Activated B cell treated with CpG ODN at 0.5 μM for 24 hours (primary cell): ENCODE measurements at regions not wholly inside any gene's neighbourhood (a gene's known extent, or its start where the extent isn't known, plus 50 kb on each side); places are given as distances from the start of the nearest gene placed in this dataset.

ENCODE experiments used
- ATAC-seq: fragments of 200-7000 bp; cut with Tn5 transposase; one replicate; pipeline ENCODE4 v1.10.0; 2021; ENCODE audit warnings: low read depth, mild to moderate bottlenecking, moderate library complexity
- CTCF ChIA-PET: fragments of 350-600 bp; sonication (Branson Sonifier 250); formaldehyde crosslinking; loops from one replicate; lab custom pipeline; 2021; ENCODE audit warnings: antibody characterized with exemption; lab: Charles Lee
- POLR2A ChIA-PET: fragments of 350-600 bp; sonication (Branson Sonifier 250); formaldehyde crosslinking; loops from one replicate; lab custom pipeline; 2021; ENCODE audit warnings: antibody characterized with exemption; lab: Charles Lee
- DNase-seq: peaks from one replicate; pipeline ENCODE4 v3.0.0; 2022
- H3K27ac Mint-ChIP-seq: one replicate; pipeline ENCODE4 v1.8.0; 2020; ENCODE audit warnings: mixed read lengths
- H3K27me3 Mint-ChIP-seq: one replicate; pipeline ENCODE4 v1.8.0; 2021; ENCODE audit warnings: mixed read lengths
- H3K36me3 Mint-ChIP-seq: one replicate; pipeline ENCODE4 v1.8.0; 2021; ENCODE audit warnings: low read depth, mixed read lengths
- H3K4me1 Mint-ChIP-seq: one replicate; pipeline ENCODE4 v1.8.0; 2021; ENCODE audit warnings: mixed read lengths
- H3K4me3 Mint-ChIP-seq: one replicate; pipeline ENCODE4 v1.8.0; 2020; ENCODE audit warnings: mild to moderate bottlenecking, mixed read lengths
- H3K9me3 Mint-ChIP-seq: one replicate; pipeline ENCODE4 v1.8.0; 2020; ENCODE audit warnings: mixed read lengths
- intact Hi-C: fragments of 100-400 bp; cut with micrococcal nuclease; formaldehyde crosslinking; loops from one replicate; pipeline ENCODE4 v1.15.1; 2024
- TF ChIP-seq, protein P1 (sequence below): fragments of 200-600 bp; IDR thresholded peaks from one replicate; pipeline ENCODE4 v1.8.0; 2022; ENCODE audit warnings: antibody characterized with exemption, mild to moderate bottlenecking

DNA sequence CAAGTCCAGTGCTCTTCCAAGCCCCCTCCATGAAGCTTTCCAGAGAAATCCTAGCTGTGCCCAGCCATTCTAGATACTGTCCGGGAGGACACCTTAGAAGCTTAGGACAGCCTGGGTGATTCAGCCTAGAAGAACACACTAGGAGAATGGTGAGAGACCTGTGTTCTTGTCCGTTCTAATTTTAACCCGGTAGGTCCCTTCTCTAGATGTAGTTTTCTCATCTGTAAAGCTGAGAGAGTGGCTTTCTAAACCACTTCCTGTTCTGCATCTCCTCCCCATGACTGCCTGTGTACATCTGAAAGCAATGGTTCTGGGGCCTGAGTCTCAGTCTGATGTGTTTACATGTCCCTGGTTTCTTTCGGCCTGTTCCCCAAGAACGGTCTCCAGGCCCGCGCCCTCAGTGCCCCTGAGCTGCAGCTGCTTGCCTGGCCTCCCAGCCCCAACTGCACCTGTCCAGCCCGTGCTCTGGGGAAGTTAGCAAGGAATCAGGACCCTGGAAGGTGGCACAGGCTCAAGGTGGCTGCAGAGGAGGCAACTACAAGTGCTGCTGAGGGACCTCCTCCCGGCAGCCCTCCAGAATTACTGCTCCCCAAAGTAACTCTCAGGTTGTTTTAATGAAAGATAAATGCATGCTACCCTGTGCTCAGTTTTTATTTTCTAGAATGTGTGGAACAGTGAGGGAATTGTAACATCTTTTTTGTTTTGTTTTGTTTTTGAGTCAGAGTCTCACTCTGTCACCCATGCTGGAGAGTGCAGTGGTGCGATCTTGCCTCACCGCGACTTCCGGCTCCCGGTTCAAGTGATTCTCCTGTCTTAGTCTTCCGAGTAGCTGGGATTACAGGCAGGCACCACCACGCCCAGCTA, 105.9 kb downstream of the LBH start:
- H3K4me1 Mint-ChIP-seq = peaks cover 95% of the 10 kb centered on the region
- H3K27me3 Mint-ChIP-seq = no peaks in the 10 kb centered on the region
- H3K27ac Mint-ChIP-seq = peak overlapping the region; percentile 98
- ChIA-PET POLR2A (interaction anchor here (0.5 to 7.6 kb wide), 27 partner anchors 11 to 223 kb away, joined by 3 to 147 read pairs (median 5); partner anchors contain the start of genes LBH, LCLAT1 and YPEL5), CTCF (interaction anchor here (0.7 to 4.6 kb wide), 11 partner anchors 11 to 369 kb away, joined by 3 to 51 read pairs (median 3); partner anchors contain the start of gene LBH)
- DNase-seq = peak; percentile 49
- intact Hi-C loops = loop anchor here (1.0 to 2.0 kb wide), 11 partner anchors 34 to 346 kb away; partner anchors contain the start of gene LCLAT1
- peak overlapping the region; percentile 76 for H3K4me3 Mint-ChIP-seq
- peak; percentile 85 for ATAC-seq
- peaks cover 8% of the 10 kb centered on the region for H3K36me3 Mint-ChIP-seq
- H3K9me3 Mint-ChIP-seq = peaks cover 6% of the 10 kb centered on the region
- TF ChIP-seq, protein P1, sequence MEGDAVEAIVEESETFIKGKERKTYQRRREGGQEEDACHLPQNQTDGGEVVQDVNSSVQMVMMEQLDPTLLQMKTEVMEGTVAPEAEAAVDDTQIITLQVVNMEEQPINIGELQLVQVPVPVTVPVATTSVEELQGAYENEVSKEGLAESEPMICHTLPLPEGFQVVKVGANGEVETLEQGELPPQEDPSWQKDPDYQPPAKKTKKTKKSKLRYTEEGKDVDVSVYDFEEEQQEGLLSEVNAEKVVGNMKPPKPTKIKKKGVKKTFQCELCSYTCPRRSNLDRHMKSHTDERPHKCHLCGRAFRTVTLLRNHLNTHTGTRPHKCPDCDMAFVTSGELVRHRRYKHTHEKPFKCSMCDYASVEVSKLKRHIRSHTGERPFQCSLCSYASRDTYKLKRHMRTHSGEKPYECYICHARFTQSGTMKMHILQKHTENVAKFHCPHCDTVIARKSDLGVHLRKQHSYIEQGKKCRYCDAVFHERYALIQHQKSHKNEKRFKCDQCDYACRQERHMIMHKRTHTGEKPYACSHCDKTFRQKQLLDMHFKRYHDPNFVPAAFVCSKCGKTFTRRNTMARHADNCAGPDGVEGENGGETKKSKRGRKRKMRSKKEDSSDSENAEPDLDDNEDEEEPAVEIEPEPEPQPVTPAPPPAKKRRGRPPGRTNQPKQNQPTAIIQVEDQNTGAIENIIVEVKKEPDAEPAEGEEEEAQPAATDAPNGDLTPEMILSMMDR = no peak

DNA sequence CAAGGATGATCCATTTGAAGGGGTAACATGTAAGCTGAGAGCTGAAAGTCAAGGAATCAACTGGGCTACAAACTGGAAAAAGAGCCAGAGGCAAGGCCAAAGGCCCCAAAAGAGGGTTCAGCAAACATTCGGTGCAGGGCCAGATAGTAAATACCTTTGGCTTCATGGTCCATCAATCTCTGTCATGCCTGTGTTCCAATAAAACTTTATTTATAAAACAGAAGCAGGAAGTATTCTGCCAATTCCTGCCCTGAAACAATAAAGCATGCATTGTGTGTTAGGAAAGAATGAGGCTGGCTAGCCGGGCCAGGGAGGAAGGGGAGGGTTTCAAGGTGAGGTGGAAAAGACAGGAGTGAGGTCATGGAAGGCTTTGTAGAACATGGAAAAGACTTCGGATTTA, 107.1 kb downstream of the LBH start:
- ChIA-PET POLR2A (interaction anchor here (0.6 to 7.6 kb wide), 3 partner anchors 34 to 105 kb away, joined by 4 to 147 read pairs (median 9); partner anchors contain the start of gene LBH), CTCF (no interaction called here)
- no peak for ATAC-seq
- Mint-ChIP-seq H3K4me3 (peak overlapping the region; percentile 24), H3K27me3 (no peaks in the 10 kb centered on the region), H3K9me3 (peaks cover 11% of the 10 kb centered on the region), H3K27ac (peak overlapping the region; percentile 98), H3K4me1 (peaks cover 84% of the 10 kb centered on the region), H3K36me3 (peaks cover 11% of the 10 kb centered on the region)
- intact Hi-C loops = no loop called here
- no peak for DNase-seq
- TF ChIP-seq, protein P1 = no peak

DNA sequence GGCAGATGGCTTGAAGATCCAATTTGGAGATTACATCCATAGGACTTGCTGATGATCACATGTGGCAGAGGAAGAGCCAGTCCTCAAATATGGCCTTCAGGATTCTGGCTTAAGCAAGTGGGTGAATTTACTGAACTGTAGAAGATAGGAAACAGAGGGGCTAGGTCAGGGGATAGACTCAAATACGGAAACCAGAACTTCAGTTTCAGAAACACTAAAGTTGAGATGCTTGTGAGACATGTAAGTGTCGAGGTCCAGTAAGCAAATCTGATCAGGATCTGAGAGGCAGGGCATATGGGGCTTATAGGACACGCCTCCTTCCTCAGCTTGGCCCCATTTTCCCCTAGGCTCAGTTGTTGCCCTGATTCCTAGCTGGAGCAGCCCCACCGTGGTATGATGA, 107.7 kb downstream of the LBH start:
- ATAC-seq (peak; percentile 18), DNase-seq (no peak)
- ChIA-PET POLR2A (interaction anchor here (0.6 to 7.6 kb wide), 5 partner anchors 15 to 105 kb away, joined by 3 to 147 read pairs (median 4); partner anchors contain the start of gene LBH), CTCF (no interaction called here)
- TF ChIP-seq, protein P1 = no peak
- Mint-ChIP-seq H3K4me3 (peak overlapping the region; percentile 20), H3K9me3 (peaks cover 11% of the 10 kb centered on the region), H3K27me3 (no peaks in the 10 kb centered on the region), H3K36me3 (peaks cover 11% of the 10 kb centered on the region), H3K27ac (peak overlapping the region; percentile 98), H3K4me1 (peaks cover 79% of the 10 kb centered on the region)
- intact Hi-C loops = no loop called here

DNA sequence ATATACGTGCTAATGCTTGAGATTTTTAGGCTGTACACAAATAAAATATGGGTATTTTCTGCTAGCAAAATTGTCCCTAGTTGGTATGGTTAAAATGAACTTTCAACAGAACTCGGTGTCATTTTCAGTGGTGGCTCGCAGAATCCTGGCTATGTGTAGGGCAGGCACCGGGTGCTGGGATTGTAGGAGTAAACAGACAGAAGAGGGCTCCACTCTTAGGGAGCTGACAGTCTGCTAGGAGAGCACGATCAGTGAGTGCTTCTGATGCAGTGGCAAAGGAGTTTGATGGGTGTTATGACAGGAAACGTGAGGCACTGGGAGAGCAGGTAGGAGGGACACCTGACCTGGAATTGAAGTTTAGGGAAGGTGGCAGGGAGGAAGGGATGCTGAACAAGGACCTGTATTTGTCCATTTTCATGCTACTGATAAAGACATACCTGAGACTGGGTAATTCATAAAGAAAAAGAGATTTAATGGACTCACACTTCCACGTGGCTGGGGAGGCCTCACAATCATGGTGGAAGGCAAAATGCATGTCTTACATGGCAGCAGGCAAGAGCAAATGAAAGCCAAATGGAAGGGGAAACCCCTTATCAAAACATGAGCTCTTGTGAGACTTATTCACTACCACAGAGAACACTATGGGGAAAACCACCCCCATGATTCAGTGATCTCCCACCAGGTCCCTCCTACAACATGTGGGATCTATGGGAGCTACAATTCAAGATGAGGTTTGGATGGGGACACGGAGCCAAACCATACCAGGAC, 105.4 kb upstream of the LCLAT1 start:
- no peak overlapping the region for H3K4me3 Mint-ChIP-seq
- no peaks in the 10 kb centered on the region for H3K27me3 Mint-ChIP-seq
- TF ChIP-seq, protein P1 = no peak
- peak overlapping the region; percentile 64 for H3K27ac Mint-ChIP-seq
- POLR2A ChIA-PET = interaction anchor here (0.6 to 2.1 kb wide), 4 partner anchors 20 to 146 kb away, joined by 3 to 5 read pairs (median 4); no protein-coding TSS in a partner anchor
- H3K9me3 Mint-ChIP-seq = peaks cover 11% of the 10 kb centered on the region
- intact Hi-C loops = no loop called here
- ATAC-seq (no peak), DNase-seq (no peak)
- CTCF ChIA-PET = no interaction called here
- H3K36me3 Mint-ChIP-seq = peaks cover 11% of the 10 kb centered on the region
- H3K4me1 Mint-ChIP-seq = peaks cover 52% of the 10 kb centered on the region
